ENCODE measurements at regions not wholly inside any gene's neighbourhood (a gene's known extent, or its start where the extent isn't known, plus 50 kb on each side); places are given as distances from the start of the nearest gene placed in this dataset.
"Not testable (repeated sequence)": the region's sequence is repeated elsewhere in the genome, so short reads cannot be mapped to it uniquely, and the experiment has no call there.

DNA sequence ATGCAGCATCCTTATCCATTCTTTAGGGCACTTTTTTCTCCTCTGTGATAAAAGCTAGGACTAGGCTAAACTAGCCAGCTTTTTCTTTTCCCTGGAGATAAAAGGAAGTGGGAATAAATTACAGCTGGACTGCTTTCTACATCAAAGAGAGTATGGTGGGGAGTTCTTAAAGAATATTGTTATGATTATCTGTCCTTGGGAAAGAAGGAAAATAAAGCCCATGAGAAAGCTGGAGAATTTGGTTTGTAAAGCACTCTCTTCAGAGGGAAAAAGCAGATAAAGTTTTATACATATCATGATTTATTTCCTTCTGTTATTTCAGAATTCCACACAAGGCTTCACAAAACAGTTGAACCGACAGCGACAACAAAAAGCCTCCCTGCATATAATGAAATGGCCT, 923.0 kb downstream of the DIPK2A start:
- Histone ChIP-seq H3F3A (ENCODE audit: insufficient read depth, low read length, poor library complexity, severe bottlenecking) (no peaks in the 10 kb centered on the region), H3K9ac (ENCODE audit: low read length) (no peak overlapping the region), H4K20me1 (ENCODE audit: insufficient read depth) (no peaks in the 10 kb centered on the region), H3K27ac (ENCODE audit: low read length) (no peak overlapping the region), H3K4me3 (ENCODE audit: low read length) (no peak overlapping the region), H3K36me3 (ENCODE audit: insufficient read depth, low read length) (no peaks in the 10 kb centered on the region), H3K9me2 (ENCODE audit: insufficient read depth, low read length) (no peaks in the 10 kb centered on the region), H2AFZ (ENCODE audit: low read depth, low read length) (no peak overlapping the region), H3K4me2 (ENCODE audit: low read length) (no peak overlapping the region), H3K27me3 (ENCODE audit: insufficient read depth, low read depth, low read length) (no peaks in the 10 kb centered on the region), H3K9me3 (ENCODE audit: low read length) (no peaks in the 10 kb centered on the region), H3K79me2 (replicated peaks; ENCODE audit: insufficient read depth, low read length) (no peaks in the 10 kb centered on the region)
- no peak for TF ChIP-seq MXI1 (conservative IDR thresholded peaks at IDR 0.05; ENCODE audit: poor library complexity, severe bottlenecking)
- TF ChIP-seq TAF1 (IDR thresholded peaks at IDR 0.05; ENCODE audit: low read depth) = no peak
- TF ChIP-seq, protein P1, sequence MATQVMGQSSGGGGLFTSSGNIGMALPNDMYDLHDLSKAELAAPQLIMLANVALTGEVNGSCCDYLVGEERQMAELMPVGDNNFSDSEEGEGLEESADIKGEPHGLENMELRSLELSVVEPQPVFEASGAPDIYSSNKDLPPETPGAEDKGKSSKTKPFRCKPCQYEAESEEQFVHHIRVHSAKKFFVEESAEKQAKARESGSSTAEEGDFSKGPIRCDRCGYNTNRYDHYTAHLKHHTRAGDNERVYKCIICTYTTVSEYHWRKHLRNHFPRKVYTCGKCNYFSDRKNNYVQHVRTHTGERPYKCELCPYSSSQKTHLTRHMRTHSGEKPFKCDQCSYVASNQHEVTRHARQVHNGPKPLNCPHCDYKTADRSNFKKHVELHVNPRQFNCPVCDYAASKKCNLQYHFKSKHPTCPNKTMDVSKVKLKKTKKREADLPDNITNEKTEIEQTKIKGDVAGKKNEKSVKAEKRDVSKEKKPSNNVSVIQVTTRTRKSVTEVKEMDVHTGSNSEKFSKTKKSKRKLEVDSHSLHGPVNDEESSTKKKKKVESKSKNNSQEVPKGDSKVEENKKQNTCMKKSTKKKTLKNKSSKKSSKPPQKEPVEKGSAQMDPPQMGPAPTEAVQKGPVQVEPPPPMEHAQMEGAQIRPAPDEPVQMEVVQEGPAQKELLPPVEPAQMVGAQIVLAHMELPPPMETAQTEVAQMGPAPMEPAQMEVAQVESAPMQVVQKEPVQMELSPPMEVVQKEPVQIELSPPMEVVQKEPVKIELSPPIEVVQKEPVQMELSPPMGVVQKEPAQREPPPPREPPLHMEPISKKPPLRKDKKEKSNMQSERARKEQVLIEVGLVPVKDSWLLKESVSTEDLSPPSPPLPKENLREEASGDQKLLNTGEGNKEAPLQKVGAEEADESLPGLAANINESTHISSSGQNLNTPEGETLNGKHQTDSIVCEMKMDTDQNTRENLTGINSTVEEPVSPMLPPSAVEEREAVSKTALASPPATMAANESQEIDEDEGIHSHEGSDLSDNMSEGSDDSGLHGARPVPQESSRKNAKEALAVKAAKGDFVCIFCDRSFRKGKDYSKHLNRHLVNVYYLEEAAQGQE (IDR thresholded peaks at IDR 0.05; ENCODE audit: borderline replicate concordance) = no peak
- TF ChIP-seq, protein P2, sequence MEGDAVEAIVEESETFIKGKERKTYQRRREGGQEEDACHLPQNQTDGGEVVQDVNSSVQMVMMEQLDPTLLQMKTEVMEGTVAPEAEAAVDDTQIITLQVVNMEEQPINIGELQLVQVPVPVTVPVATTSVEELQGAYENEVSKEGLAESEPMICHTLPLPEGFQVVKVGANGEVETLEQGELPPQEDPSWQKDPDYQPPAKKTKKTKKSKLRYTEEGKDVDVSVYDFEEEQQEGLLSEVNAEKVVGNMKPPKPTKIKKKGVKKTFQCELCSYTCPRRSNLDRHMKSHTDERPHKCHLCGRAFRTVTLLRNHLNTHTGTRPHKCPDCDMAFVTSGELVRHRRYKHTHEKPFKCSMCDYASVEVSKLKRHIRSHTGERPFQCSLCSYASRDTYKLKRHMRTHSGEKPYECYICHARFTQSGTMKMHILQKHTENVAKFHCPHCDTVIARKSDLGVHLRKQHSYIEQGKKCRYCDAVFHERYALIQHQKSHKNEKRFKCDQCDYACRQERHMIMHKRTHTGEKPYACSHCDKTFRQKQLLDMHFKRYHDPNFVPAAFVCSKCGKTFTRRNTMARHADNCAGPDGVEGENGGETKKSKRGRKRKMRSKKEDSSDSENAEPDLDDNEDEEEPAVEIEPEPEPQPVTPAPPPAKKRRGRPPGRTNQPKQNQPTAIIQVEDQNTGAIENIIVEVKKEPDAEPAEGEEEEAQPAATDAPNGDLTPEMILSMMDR (IDR thresholded peaks at IDR 0.05; ENCODE audit: poor library complexity, severe bottlenecking) = no peak
- no peak for TF ChIP-seq EZH2 (IDR thresholded peaks at IDR 0.05; ENCODE audit: borderline replicate concordance, insufficient read depth, low read length, poor library complexity, severe bottlenecking)
- no peak for TF ChIP-seq SMC3 (conservative IDR thresholded peaks at IDR 0.05; ENCODE audit: poor library complexity)
- no peak for TF ChIP-seq RAD21 (conservative IDR thresholded peaks at IDR 0.05)

DNA sequence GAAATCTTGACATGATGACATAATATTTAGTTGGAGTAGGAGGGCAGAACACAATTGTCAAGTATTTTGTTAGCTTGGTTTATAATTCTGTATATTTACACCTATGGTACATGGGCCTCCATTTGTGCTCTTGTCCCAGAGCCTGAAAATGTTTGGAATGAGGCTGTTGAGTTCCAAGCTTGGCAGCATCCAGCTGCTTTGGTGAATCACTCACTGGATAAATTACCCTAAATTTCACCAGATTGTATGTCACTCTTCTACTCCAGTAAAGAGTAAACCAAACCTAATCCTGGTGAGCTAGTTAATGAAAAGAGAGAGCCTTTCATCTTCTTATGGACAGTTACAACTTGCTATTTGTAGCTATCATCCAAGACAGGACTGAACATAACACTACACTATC, 928.7 kb downstream of the DIPK2A start:
- H3K9ac ChIP-seq (ENCODE audit: low read length) = no peak overlapping the region
- H3F3A ChIP-seq (ENCODE audit: insufficient read depth, low read length, poor library complexity, severe bottlenecking) = no peaks in the 10 kb centered on the region
- no peak overlapping the region for H3K4me3 ChIP-seq (ENCODE audit: low read length)
- H3K36me3 ChIP-seq (ENCODE audit: insufficient read depth, low read length) = no peaks in the 10 kb centered on the region
- no peaks in the 10 kb centered on the region for H3K79me2 ChIP-seq (replicated peaks; ENCODE audit: insufficient read depth, low read length)
- H3K4me2 ChIP-seq (ENCODE audit: low read length) = no peak overlapping the region
- H3K9me2 ChIP-seq (ENCODE audit: insufficient read depth, low read length) = no peaks in the 10 kb centered on the region
- H4K20me1 ChIP-seq (ENCODE audit: insufficient read depth) = no peaks in the 10 kb centered on the region
- H3K9me3 ChIP-seq (ENCODE audit: low read length) = no peaks in the 10 kb centered on the region
- H3K27ac ChIP-seq (ENCODE audit: low read length) = no peak overlapping the region
- H3K27me3 ChIP-seq (ENCODE audit: insufficient read depth, low read depth, low read length) = no peaks in the 10 kb centered on the region
- no peak for TF ChIP-seq EZH2 (IDR thresholded peaks at IDR 0.05; ENCODE audit: borderline replicate concordance, insufficient read depth, low read length, poor library complexity, severe bottlenecking)
- TF ChIP-seq TAF1 (IDR thresholded peaks at IDR 0.05; ENCODE audit: low read depth) = no peak
- no peak for TF ChIP-seq EP300 (conservative IDR thresholded peaks at IDR 0.05; ENCODE audit: poor library complexity, severe bottlenecking)
- TF ChIP-seq POLR2AphosphoS5 (IDR thresholded peaks at IDR 0.05) = no peak
- TF ChIP-seq, protein P1 (IDR thresholded peaks at IDR 0.05; ENCODE audit: borderline replicate concordance) = no peak
- no peak for TF ChIP-seq SMC3 (conservative IDR thresholded peaks at IDR 0.05; ENCODE audit: poor library complexity)
- TF ChIP-seq, protein P2 (IDR thresholded peaks at IDR 0.05; ENCODE audit: poor library complexity, severe bottlenecking) = no peak
- no peak overlapping the region for H2AFZ ChIP-seq (ENCODE audit: low read depth, low read length)

DNA sequence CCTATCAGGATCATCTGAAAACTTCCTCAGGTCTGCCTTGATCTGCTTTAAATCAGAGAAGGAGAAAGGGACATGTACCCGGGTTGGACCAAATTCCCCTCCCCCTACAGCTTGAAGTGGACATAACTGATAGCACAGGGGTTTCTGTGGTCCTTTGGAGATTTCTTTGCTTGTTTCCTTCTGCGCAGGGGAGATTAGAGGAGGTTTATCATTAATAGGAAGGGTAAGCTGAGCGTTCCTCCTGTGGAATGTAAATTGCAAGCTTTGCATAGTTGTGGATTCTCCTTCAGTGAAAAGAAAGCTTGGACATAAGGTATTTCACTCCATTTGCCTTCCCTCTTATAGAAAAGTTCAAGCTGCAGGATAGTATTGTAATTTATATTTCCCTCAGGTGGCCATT, 936.0 kb downstream of the DIPK2A start:
- not testable (repeated sequence) for H2AFZ ChIP-seq (ENCODE audit: low read depth, low read length); H3F3A ChIP-seq (ENCODE audit: insufficient read depth, low read length, poor library complexity, severe bottlenecking); H3K36me3 ChIP-seq (ENCODE audit: insufficient read depth, low read length); H3K27ac ChIP-seq (ENCODE audit: low read length); H3K27me3 ChIP-seq (ENCODE audit: insufficient read depth, low read depth, low read length); H3K79me2 ChIP-seq (replicated peaks; ENCODE audit: insufficient read depth, low read length); H3K9me2 ChIP-seq (ENCODE audit: insufficient read depth, low read length); H3K9me3 ChIP-seq (ENCODE audit: low read length); H3K9ac ChIP-seq (ENCODE audit: low read length); H3K4me2 ChIP-seq (ENCODE audit: low read length); H3K4me3 ChIP-seq (ENCODE audit: low read length); H4K20me1 ChIP-seq (ENCODE audit: insufficient read depth)
